BLaER1 (cell line): ENCODE measurements at regions not wholly inside any gene's neighbourhood (a gene's known extent, or its start where the extent isn't known, plus 50 kb on each side); places are given as distances from the start of the nearest gene placed in this dataset.
"Not testable (repeated sequence)": the region's sequence is repeated elsewhere in the genome, so short reads cannot be mapped to it uniquely, and the experiment has no call there.

Experiments
- H3K27ac ChIP-seq: shearing (Covaris generic); formaldehyde crosslinking; 2 replicates; pipeline ENCODE4 v1.8.1; 2022
- H3K27me3 ChIP-seq: shearing (Covaris generic); formaldehyde crosslinking; 2 replicates; pipeline ENCODE4 v1.8.1; 2022
- H3K36me3 ChIP-seq: shearing (Covaris generic); formaldehyde crosslinking; 2 replicates; pipeline ENCODE4 v1.8.1; 2022
- H3K4me1 ChIP-seq: shearing (Covaris generic); formaldehyde crosslinking; 2 replicates; pipeline ENCODE4 v1.8.1; 2022
- H3K4me2 ChIP-seq: shearing (Covaris generic); formaldehyde crosslinking; 2 replicates; pipeline ENCODE4 v1.8.1; 2022
- H3K4me3 ChIP-seq: shearing (Covaris generic); formaldehyde crosslinking; 2 replicates; pipeline ENCODE4 v1.8.1; 2022
- H3K9ac ChIP-seq: shearing (Covaris generic); formaldehyde crosslinking; 2 replicates; pipeline ENCODE4 v1.8.1; 2022
- H3K9me3 ChIP-seq: shearing (Covaris generic); formaldehyde crosslinking; 2 replicates; pipeline ENCODE4 v1.8.1; 2022
- H4K20me1 ChIP-seq: shearing (Covaris generic); formaldehyde crosslinking; 2 replicates; pipeline ENCODE4 v1.8.1; 2022
- Cebpa-rat ChIP-seq: shearing (Covaris generic); IDR thresholded peaks from 2 replicates; pipeline ENCODE4 v1.8.1; 2022

- no peak overlapping the region for H3K4me3 ChIP-seq
- H4K20me1 ChIP-seq = no peaks in the 10 kb centered on the region
- H3K9ac ChIP-seq = no peak overlapping the region
- no peaks in the 10 kb centered on the region for H3K9me3 ChIP-seq
- no peak overlapping the region for H3K4me2 ChIP-seq
- H3K27ac ChIP-seq = no peak overlapping the region
- no peaks in the 10 kb centered on the region for H3K36me3 ChIP-seq
- H3K27me3 ChIP-seq = no peaks in the 10 kb centered on the region
- H3K4me1 ChIP-seq = no peaks in the 10 kb centered on the region
- TF ChIP-seq Cebpa-rat = no peak
These were observed 54.1 kb downstream of the MAFB start for GRCh38 chr20:40634891-40635290.

- H3K27ac ChIP-seq = no peak overlapping the region
- no peak overlapping the region for H3K4me2 ChIP-seq
- H3K4me3 ChIP-seq = no peak overlapping the region
- no peaks in the 10 kb centered on the region for H3K27me3 ChIP-seq
- H4K20me1 ChIP-seq = no peaks in the 10 kb centered on the region
- no peaks in the 10 kb centered on the region for H3K4me1 ChIP-seq
- H3K9me3 ChIP-seq = no peaks in the 10 kb centered on the region
- no peaks in the 10 kb centered on the region for H3K36me3 ChIP-seq
- no peak overlapping the region for H3K9ac ChIP-seq
- no peak for TF ChIP-seq Cebpa-rat
These were observed 55.7 kb downstream of the MAFB start for GRCh38 chr20:40633123-40633850.

DNA sequence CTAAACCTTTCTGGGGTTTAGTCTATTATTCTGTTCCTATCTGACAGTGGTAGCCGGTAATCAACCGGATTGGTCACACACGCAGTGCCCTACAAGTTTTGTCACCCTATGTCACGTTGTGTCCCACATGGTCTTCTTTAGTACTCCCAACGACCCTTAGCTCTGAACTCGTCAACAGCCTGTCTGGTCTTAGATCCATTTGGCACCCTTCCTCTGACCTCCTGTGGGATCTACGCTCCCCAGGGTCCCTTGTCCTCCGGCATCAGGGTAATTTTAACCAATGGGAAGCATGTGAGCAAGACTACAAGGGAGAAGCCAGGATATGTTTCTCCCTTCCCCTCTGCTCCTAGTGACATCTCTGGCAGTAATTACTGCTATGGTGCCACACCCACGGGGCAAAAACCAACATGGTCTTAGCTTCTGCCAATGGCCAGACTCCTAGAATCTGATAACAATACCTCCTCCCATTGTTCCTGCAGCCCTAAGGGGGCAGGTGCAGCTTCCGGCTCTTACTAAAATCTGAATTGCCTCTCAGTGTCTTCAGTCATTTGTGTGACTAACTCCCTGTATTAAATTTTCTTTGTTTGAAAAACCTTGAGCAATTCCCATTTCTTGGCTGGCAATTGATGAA lies 56.6 kb downstream of the MAFB start:
- no peak for TF ChIP-seq Cebpa-rat

DNA sequence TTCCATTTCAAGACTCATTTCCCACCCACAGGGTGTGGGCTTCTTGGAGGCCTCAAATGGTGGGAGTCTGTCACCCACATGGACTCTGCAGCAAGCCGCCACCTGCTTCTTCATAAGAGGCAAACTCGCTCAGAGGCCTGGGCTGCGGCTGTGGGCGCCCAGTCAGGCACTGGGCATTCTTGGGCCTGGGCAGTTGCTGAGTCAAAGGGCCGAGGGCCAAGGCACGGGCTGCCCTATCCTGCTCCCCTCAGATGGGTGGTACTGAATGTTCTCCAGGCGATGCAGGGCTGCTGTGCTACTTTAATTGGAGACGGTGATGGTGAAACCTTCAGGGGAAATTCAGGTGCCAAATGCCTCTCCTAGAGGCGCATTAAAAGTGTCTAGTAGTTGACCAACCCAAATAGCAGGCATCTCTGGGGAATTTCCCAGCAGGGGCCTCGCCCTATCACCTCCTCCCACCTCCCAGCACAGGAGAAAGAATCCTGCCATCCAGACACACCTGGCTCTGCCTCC lies 57.9 kb downstream of the MAFB start:
- TF ChIP-seq Cebpa-rat = no peak
- Histone ChIP-seq H3K4me2 (no peak overlapping the region), H4K20me1 (no peaks in the 10 kb centered on the region), H3K27ac (no peak overlapping the region), H3K9me3 (no peaks in the 10 kb centered on the region; the same call in 1 of the 2 replicates), H3K9ac (no peak overlapping the region), H3K36me3 (no peaks in the 10 kb centered on the region), H3K27me3 (no peaks in the 10 kb centered on the region), H3K4me3 (no peak overlapping the region), H3K4me1 (no peaks in the 10 kb centered on the region)

More for the DNA sequence above, 56.6 kb downstream of the MAFB start:
- no peaks in the 10 kb centered on the region for H3K4me1 ChIP-seq
- H4K20me1 ChIP-seq = no peaks in the 10 kb centered on the region
- no peaks in the 10 kb centered on the region for H3K36me3 ChIP-seq
- H3K27me3 ChIP-seq = no peaks in the 10 kb centered on the region
- H3K9me3 ChIP-seq = no peaks in the 10 kb centered on the region
- no peak overlapping the region for H3K4me3 ChIP-seq
- no peak overlapping the region for H3K27ac ChIP-seq
- H3K4me2 ChIP-seq = no peak overlapping the region
- no peak overlapping the region for H3K9ac ChIP-seq

DNA sequence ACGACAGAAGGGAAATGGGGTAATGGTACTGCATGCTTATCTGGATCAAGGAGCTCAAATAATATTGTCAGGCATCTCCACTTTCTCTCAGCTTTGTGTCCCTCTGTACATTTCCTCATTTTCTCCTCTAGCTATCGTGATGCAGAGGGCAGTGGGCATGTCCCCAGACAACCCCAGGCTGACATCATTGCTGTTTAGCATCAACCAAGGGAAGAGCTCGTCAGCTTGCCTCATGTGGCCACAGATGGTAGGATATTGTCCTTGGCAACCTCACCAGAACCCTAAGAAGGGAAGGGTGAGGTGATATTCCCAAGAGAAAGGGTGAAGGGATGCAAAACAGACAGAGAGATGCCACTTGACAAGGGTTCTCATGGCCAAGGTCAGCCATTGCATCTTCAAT lies 58.3 kb downstream of the MAFB start:
- Histone ChIP-seq H4K20me1 (no peaks in the 10 kb centered on the region), H3K27me3 (no peaks in the 10 kb centered on the region), H3K9me3 (no peaks in the 10 kb centered on the region; the same call in 1 of the 2 replicates), H3K27ac (no peak overlapping the region), H3K4me2 (no peak overlapping the region), H3K4me3 (no peak overlapping the region), H3K9ac (no peak overlapping the region), H3K4me1 (no peaks in the 10 kb centered on the region), H3K36me3 (no peaks in the 10 kb centered on the region)
- no peak for TF ChIP-seq Cebpa-rat

- no peak for TF ChIP-seq Cebpa-rat
- Histone ChIP-seq H3K4me1 (no peaks in the 10 kb centered on the region), H3K9ac (no peak overlapping the region), H3K36me3 (no peaks in the 10 kb centered on the region), H3K27ac (no peak overlapping the region), H3K27me3 (no peaks in the 10 kb centered on the region), H3K4me3 (no peak overlapping the region), H4K20me1 (no peaks in the 10 kb centered on the region), H3K9me3 (no peaks in the 10 kb centered on the region; the same call in 1 of the 2 replicates), H3K4me2 (no peak overlapping the region)
These were observed 58.9 kb downstream of the MAFB start for GRCh38 chr20:40630099-40630498.

DNA sequence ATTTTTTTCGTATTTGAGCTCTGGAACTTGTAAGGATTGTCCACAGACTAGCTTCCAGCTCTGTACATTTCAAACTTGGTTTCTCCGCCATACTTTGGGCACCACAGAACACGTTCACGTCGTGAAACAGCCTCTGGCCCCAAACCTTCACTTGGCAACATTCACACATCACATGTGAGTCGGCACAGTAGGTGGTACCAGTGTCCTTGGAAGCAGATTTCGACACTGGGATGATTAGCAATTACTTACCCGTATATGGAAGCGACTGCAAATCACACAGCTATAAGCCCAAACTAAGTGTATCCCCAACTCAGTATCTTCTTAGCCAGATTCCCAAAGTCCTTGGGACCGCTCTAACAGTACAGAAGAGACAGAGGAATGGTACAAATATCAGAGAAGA lies 60.2 kb downstream of the MAFB start:
- TF ChIP-seq Cebpa-rat = no peak
- H3K27me3 ChIP-seq = no peaks in the 10 kb centered on the region
- H3K4me1 ChIP-seq = no peaks in the 10 kb centered on the region

GRCh38 chr20:40619053-40619452 lies 70.0 kb downstream of the MAFB start:
- H3K4me3 ChIP-seq, H4K20me1 ChIP-seq, H3K9ac ChIP-seq, H3K9me3 ChIP-seq, H3K4me1 ChIP-seq, H3K27ac ChIP-seq, H3K4me2 ChIP-seq, H3K27me3 ChIP-seq, H3K36me3 ChIP-seq: not testable (repeated sequence)

More for the DNA sequence above, 60.2 kb downstream of the MAFB start:
- H3K4me3 ChIP-seq = no peak overlapping the region
- no peak overlapping the region for H3K9ac ChIP-seq
- no peaks in the 10 kb centered on the region for H3K36me3 ChIP-seq
- no peaks in the 10 kb centered on the region for H4K20me1 ChIP-seq
- H3K27ac ChIP-seq = no peak overlapping the region
- no peak overlapping the region for H3K4me2 ChIP-seq
- H3K9me3 ChIP-seq = no peaks in the 10 kb centered on the region; the same call in 1 of the 2 replicates

GRCh38 chr20:40617594-40617993 lies 71.4 kb downstream of the MAFB start:
- no peaks in the 10 kb centered on the region for H3K27me3 ChIP-seq
- no peaks in the 10 kb centered on the region for H4K20me1 ChIP-seq
- no peak overlapping the region for H3K4me3 ChIP-seq
- H3K9ac ChIP-seq = no peak overlapping the region
- H3K36me3 ChIP-seq = no peaks in the 10 kb centered on the region
- H3K4me1 ChIP-seq = no peaks in the 10 kb centered on the region
- TF ChIP-seq Cebpa-rat = no peak
- no peak overlapping the region for H3K27ac ChIP-seq
- H3K9me3 ChIP-seq = no peaks in the 10 kb centered on the region
- no peak overlapping the region for H3K4me2 ChIP-seq

DNA sequence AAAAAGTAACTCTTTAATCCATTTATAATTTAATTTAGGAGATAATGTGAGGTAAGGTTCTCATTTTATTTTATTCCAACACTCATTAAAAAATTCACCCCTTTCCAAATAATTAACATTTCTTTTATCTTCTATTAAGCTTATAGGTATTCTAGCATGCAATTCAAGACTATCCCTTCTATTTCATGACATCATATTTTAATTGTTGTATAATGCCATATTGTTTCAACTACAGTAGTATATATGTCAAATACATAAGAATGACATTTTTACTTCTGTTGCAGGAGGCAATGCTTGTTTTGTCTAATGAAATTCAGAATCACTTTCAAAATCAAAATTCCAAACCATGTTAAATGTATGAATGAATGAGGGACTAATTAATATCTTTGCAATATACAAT lies 76.2 kb downstream of the MAFB start:
- no peaks in the 10 kb centered on the region for H3K4me1 ChIP-seq
- H3K4me3 ChIP-seq = no peak overlapping the region
- H3K27ac ChIP-seq = no peak overlapping the region
- no peak for TF ChIP-seq Cebpa-rat
- H3K27me3 ChIP-seq = no peaks in the 10 kb centered on the region
- H3K9ac ChIP-seq = no peak overlapping the region
- H3K9me3 ChIP-seq = no peaks in the 10 kb centered on the region
- H4K20me1 ChIP-seq = no peaks in the 10 kb centered on the region
- no peak overlapping the region for H3K4me2 ChIP-seq
- no peaks in the 10 kb centered on the region for H3K36me3 ChIP-seq
